Fibroblast of the aortic adventitia (primary cell): ENCODE measurements at regions not wholly inside any gene's neighbourhood (a gene's known extent, or its start where the extent isn't known, plus 50 kb on each side); places are given as distances from the start of the nearest gene placed in this dataset.

Experiments used
- DNase-seq: peaks from one replicate; pipeline ENCODE4 v3.0.0-alpha.2; 2010; ENCODE audit warnings: low read depth
- H3K4me3 ChIP-seq: 2 replicates; pipeline ENCODE4 v1.5.1; 2011; ENCODE audit warnings: low read depth, mild to moderate bottlenecking, control low read depth, low read length, moderate library complexity
- TF ChIP-seq, protein P1 (sequence below): IDR thresholded peaks from 2 replicates; pipeline ENCODE4 v1.5.1; 2011; ENCODE audit warnings: mild to moderate bottlenecking, low read length, control low read depth, inconsistent platforms; ENCODE audit not compliant: insufficient read depth

- no peak overlapping the region for H3K4me3 ChIP-seq
- TF ChIP-seq, protein P1, sequence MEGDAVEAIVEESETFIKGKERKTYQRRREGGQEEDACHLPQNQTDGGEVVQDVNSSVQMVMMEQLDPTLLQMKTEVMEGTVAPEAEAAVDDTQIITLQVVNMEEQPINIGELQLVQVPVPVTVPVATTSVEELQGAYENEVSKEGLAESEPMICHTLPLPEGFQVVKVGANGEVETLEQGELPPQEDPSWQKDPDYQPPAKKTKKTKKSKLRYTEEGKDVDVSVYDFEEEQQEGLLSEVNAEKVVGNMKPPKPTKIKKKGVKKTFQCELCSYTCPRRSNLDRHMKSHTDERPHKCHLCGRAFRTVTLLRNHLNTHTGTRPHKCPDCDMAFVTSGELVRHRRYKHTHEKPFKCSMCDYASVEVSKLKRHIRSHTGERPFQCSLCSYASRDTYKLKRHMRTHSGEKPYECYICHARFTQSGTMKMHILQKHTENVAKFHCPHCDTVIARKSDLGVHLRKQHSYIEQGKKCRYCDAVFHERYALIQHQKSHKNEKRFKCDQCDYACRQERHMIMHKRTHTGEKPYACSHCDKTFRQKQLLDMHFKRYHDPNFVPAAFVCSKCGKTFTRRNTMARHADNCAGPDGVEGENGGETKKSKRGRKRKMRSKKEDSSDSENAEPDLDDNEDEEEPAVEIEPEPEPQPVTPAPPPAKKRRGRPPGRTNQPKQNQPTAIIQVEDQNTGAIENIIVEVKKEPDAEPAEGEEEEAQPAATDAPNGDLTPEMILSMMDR = no peak
- DNase-seq = no peak
Measured at GRCh38 chr3:26196781-26197180, 406.9 kb downstream of the OXSM start.

- TF ChIP-seq, protein P1 = no peak
Measured at GRCh38 chr3:26198609-26199008, 408.7 kb downstream of the OXSM start.

DNA sequence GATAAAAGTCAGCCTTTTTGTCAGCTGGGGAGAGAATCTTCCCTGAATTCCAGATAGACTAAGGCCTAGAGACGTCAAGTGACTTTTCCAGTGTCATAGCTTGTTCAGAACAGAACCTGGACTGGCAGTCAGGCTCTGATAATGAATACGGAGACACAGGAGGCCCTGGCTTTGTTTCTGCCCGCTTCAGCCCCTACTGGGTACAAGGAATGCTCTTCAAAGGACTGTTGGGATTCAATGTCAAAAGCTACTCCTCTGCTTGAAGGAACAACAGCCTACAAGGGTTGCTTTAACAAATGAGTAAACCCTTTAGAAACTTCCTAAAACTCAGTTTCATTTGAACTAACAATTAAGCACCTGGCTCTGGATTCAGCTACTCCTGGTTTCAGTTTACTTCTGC lies 412.3 kb downstream of the OXSM start:
- TF ChIP-seq, protein P1 = no peak
- DNase-seq = no peak
- no peak overlapping the region for H3K4me3 ChIP-seq

More at GRCh38 chr3:26198609-26199008, 408.7 kb downstream of the OXSM start:
- no peak overlapping the region for H3K4me3 ChIP-seq
- no peak for DNase-seq

GRCh38 chr3:26205475-26205874 lies 415.6 kb downstream of the OXSM start:
- TF ChIP-seq, protein P1 = no peak
- DNase-seq = no peak
- H3K4me3 ChIP-seq = no peak overlapping the region

DNA sequence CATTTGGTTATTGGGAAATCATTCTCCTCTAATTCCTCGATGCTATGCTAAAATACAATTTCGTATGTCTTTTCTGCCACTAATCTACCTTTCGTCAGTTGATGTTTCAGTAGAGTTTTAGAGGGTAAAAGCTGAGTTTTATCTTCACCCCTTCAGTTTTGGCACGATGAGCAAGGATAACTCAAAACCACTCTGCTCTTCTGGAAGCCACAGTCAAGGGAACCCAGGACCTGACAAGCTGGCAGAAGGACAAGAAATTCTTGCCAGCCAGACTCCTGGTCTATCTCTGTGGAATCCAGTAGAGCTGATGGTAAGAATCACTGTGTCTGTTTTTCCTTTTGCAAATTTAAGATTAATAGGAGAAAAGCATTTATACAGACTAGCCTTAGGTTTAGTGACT lies 414.4 kb upstream of the LRRC3B start:
- TF ChIP-seq, protein P1 = no peak
- DNase-seq = no peak
- no peak overlapping the region for H3K4me3 ChIP-seq

GRCh38 chr3:26229801-26230200 lies 392.8 kb upstream of the LRRC3B start:
- no peak for DNase-seq
- TF ChIP-seq, protein P1 = no peak
- no peak overlapping the region for H3K4me3 ChIP-seq

- TF ChIP-seq, protein P1 = no peak
- no peak for DNase-seq
- no peak overlapping the region for H3K4me3 ChIP-seq
Measured at GRCh38 chr3:26233374-26233773, 389.2 kb upstream of the LRRC3B start.
